ENCODE measurements at regions not wholly inside any gene's neighbourhood (a gene's known extent, or its start where the extent isn't known, plus 50 kb on each side); places are given as distances from the start of the nearest gene placed in this dataset.

DNA sequence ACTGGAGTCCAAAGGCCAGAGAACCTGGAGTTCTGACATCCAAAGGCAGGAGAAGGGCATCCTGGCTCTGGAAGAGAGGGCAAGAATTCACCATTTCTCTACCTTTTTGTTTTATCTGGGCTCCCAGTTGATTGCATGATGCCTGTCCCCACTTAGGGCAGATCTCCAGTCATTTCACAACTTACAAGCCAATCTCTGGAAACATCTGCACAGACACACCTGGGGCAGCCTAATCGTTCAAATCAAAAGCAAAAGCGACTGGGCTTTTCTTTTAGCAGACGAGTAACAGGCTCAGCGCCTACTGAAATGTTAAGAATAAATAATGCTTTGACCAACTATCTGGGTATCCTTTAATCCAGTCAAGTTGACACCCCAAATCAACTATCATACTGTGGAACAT lies 136.0 kb upstream of the NPY2R start:
- no peaks in the 10 kb centered on the region for H3K27me3 ChIP-seq (ENCODE audit: insufficient read depth, low read length, poor library complexity, severe bottlenecking)
- no peaks in the 10 kb centered on the region for H4K20me1 ChIP-seq (ENCODE audit: insufficient read depth, low read length, poor library complexity, severe bottlenecking)
- H3K4me3 ChIP-seq (ENCODE audit: low read length, poor library complexity, severe bottlenecking), result no peak overlapping the region
- H3K79me2 ChIP-seq (ENCODE audit: insufficient read depth, low read length), result no peaks in the 10 kb centered on the region
- H3K36me3 ChIP-seq (ENCODE audit: insufficient read depth, low read length), result no peaks in the 10 kb centered on the region
- TF ChIP-seq, protein P1, sequence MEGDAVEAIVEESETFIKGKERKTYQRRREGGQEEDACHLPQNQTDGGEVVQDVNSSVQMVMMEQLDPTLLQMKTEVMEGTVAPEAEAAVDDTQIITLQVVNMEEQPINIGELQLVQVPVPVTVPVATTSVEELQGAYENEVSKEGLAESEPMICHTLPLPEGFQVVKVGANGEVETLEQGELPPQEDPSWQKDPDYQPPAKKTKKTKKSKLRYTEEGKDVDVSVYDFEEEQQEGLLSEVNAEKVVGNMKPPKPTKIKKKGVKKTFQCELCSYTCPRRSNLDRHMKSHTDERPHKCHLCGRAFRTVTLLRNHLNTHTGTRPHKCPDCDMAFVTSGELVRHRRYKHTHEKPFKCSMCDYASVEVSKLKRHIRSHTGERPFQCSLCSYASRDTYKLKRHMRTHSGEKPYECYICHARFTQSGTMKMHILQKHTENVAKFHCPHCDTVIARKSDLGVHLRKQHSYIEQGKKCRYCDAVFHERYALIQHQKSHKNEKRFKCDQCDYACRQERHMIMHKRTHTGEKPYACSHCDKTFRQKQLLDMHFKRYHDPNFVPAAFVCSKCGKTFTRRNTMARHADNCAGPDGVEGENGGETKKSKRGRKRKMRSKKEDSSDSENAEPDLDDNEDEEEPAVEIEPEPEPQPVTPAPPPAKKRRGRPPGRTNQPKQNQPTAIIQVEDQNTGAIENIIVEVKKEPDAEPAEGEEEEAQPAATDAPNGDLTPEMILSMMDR (conservative IDR thresholded peaks at IDR 0.05; ENCODE audit: low read length), result no peak
- TF ChIP-seq EZH2phosphoT487 (IDR thresholded peaks at IDR 0.05; ENCODE audit: borderline replicate concordance), result no peak
- H3K9me2 ChIP-seq (replicated peaks; ENCODE audit: low read depth, low read length), result no peaks in the 10 kb centered on the region
- no peaks in the 10 kb centered on the region for H3K4me1 ChIP-seq (ENCODE audit: insufficient read depth, low read length, poor library complexity, severe bottlenecking)
- H3K4me2 ChIP-seq (ENCODE audit: low read depth, low read length, poor library complexity, severe bottlenecking), result no peak overlapping the region
- no peaks in the 10 kb centered on the region for H3K9me3 ChIP-seq (ENCODE audit: insufficient read depth, low read depth, low read length)
- H3K9ac ChIP-seq (ENCODE audit: low read depth, low read length, poor library complexity, severe bottlenecking), result no peak overlapping the region
- no peak overlapping the region for H2AFZ ChIP-seq (ENCODE audit: low read length)
- no peaks in the 10 kb centered on the region for H3F3A ChIP-seq (ENCODE audit: low read depth)

DNA sequence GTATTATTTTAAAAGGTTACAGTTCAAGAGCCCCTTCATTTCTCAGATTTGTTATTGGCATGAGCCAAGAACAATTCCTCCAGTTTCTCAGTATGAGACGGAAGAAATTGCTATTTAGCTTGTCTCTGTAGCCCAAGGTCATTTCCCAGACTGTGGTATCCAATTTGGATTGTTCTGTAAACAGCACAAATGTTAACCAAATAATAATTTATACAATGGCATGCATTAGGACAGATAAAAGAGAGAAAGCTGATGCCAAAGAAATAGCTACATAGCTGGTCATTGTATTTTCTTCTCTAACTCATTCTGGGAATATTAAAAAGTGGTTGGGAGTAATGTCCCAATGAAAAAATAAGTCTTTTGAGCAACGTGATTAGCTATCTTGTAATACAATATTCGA lies 134.6 kb upstream of the NPY2R start:
- Histone ChIP-seq H3K79me2 (ENCODE audit: insufficient read depth, low read length) (no peaks in the 10 kb centered on the region), H3K4me2 (ENCODE audit: low read depth, low read length, poor library complexity, severe bottlenecking) (no peak overlapping the region), H3K36me3 (ENCODE audit: insufficient read depth, low read length) (no peaks in the 10 kb centered on the region), H3K9me2 (replicated peaks; ENCODE audit: low read depth, low read length) (no peaks in the 10 kb centered on the region), H3K9ac (ENCODE audit: low read depth, low read length, poor library complexity, severe bottlenecking) (no peak overlapping the region), H3K4me3 (ENCODE audit: low read length, poor library complexity, severe bottlenecking) (no peak overlapping the region), H3K4me1 (ENCODE audit: insufficient read depth, low read length, poor library complexity, severe bottlenecking) (no peaks in the 10 kb centered on the region), H2AFZ (ENCODE audit: low read length) (no peak overlapping the region), H4K20me1 (ENCODE audit: insufficient read depth, low read length, poor library complexity, severe bottlenecking) (no peaks in the 10 kb centered on the region), H3K9me3 (ENCODE audit: insufficient read depth, low read depth, low read length) (no peaks in the 10 kb centered on the region), H3K27me3 (ENCODE audit: insufficient read depth, low read length, poor library complexity, severe bottlenecking) (no peaks in the 10 kb centered on the region), H3F3A (ENCODE audit: low read depth) (no peaks in the 10 kb centered on the region)
- TF ChIP-seq, protein P1 (conservative IDR thresholded peaks at IDR 0.05; ENCODE audit: low read length), result no peak
- no peak for TF ChIP-seq EZH2phosphoT487 (IDR thresholded peaks at IDR 0.05; ENCODE audit: borderline replicate concordance)

DNA sequence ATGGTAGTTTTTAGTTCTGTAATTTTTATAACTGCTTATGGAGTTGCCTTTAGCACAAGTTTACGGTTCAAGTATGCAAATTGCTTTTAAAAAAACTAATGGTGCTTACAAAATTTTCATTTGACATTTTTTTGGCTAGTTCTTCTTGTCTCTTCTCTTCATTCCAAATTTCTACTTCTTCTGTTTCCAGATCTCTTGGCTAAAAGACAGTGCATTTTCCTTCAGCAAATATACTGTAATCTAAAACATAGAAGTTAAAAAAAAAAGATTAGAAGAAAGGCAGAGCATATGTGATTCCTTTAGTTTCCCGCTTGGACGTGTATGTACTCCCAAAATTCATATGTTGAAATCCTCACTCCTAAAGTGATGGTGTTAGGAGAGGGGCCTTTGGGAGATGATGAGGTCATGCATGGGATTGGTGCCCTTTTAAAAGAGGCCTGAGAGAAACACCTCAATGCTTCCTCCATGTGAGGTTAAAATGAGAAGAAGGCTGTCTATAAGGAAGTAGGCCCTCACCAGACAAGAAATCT lies 132.1 kb upstream of the NPY2R start:
- no peaks in the 10 kb centered on the region for H3K9me2 ChIP-seq (replicated peaks; ENCODE audit: low read depth, low read length)
- no peak overlapping the region for H3K9ac ChIP-seq (ENCODE audit: low read depth, low read length, poor library complexity, severe bottlenecking)
- no peaks in the 10 kb centered on the region for H4K20me1 ChIP-seq (ENCODE audit: insufficient read depth, low read length, poor library complexity, severe bottlenecking)
- H3K4me3 ChIP-seq (ENCODE audit: low read length, poor library complexity, severe bottlenecking), result no peak overlapping the region
- no peak for TF ChIP-seq EZH2phosphoT487 (IDR thresholded peaks at IDR 0.05; ENCODE audit: borderline replicate concordance)
- TF ChIP-seq, protein P1 (conservative IDR thresholded peaks at IDR 0.05; ENCODE audit: low read length), result no peak
- no peaks in the 10 kb centered on the region for H3F3A ChIP-seq (ENCODE audit: low read depth)
- no peaks in the 10 kb centered on the region for H3K27me3 ChIP-seq (ENCODE audit: insufficient read depth, low read length, poor library complexity, severe bottlenecking)
- H3K9me3 ChIP-seq (ENCODE audit: insufficient read depth, low read depth, low read length), result no peaks in the 10 kb centered on the region
- no peaks in the 10 kb centered on the region for H3K36me3 ChIP-seq (ENCODE audit: insufficient read depth, low read length)
- H3K4me1 ChIP-seq (ENCODE audit: insufficient read depth, low read length, poor library complexity, severe bottlenecking), result no peaks in the 10 kb centered on the region
- H3K79me2 ChIP-seq (ENCODE audit: insufficient read depth, low read length), result no peaks in the 10 kb centered on the region
- no peak overlapping the region for H3K4me2 ChIP-seq (ENCODE audit: low read depth, low read length, poor library complexity, severe bottlenecking)
- H2AFZ ChIP-seq (ENCODE audit: low read length), result no peak overlapping the region

All from Loucy (cell line).